Nephron progenitor cell (in vitro differentiated cells): ENCODE measurements at regions not wholly inside any gene's neighbourhood (a gene's known extent, or its start where the extent isn't known, plus 50 kb on each side); places are given as distances from the start of the nearest gene placed in this dataset.

ENCODE experiments used
- DNase-seq: peaks from one replicate; pipeline ENCODE4 v3.0.0; 2021
- H3K27ac Mint-ChIP-seq: 2 replicates; pipeline ENCODE4 v1.8.0; 2021; ENCODE audit warnings: mild to moderate bottlenecking, moderate library complexity, mixed read lengths
- H3K27me3 Mint-ChIP-seq: 2 replicates; pipeline ENCODE4 v1.8.0; 2021; ENCODE audit warnings: mild to moderate bottlenecking, low read depth, mixed read lengths; ENCODE audit not compliant: poor library complexity
- H3K36me3 Mint-ChIP-seq: 2 replicates; pipeline ENCODE4 v1.8.0; 2021; ENCODE audit warnings: low read depth, mixed read lengths
- H3K4me1 Mint-ChIP-seq: 2 replicates; pipeline ENCODE4 v1.8.0; 2021; ENCODE audit warnings: mixed read lengths
- H3K4me3 Mint-ChIP-seq: 2 replicates; pipeline ENCODE4 v1.8.0; 2021; ENCODE audit warnings: mild to moderate bottlenecking, moderate library complexity, mixed read lengths
- H3K9me3 Mint-ChIP-seq: 2 replicates; pipeline ENCODE4 v1.8.0; 2021; ENCODE audit warnings: mild to moderate bottlenecking, moderate library complexity, mixed read lengths
- CTCF ChIP-seq: fragments of 200-600 bp; sonication (generic); IDR thresholded peaks from 2 replicates; pipeline ENCODE4 v1.5.0; 2021; ENCODE audit warnings: antibody characterized with exemption

- peaks cover 2% of the 10 kb centered on the region for H3K27me3 Mint-ChIP-seq
- no peak for TF ChIP-seq CTCF
- H3K4me3 Mint-ChIP-seq = no peak overlapping the region
- H3K4me1 Mint-ChIP-seq = peaks cover 8% of the 10 kb centered on the region
- no peaks in the 10 kb centered on the region for H3K36me3 Mint-ChIP-seq
- H3K27ac Mint-ChIP-seq = no peak overlapping the region
- H3K9me3 Mint-ChIP-seq = no peaks in the 10 kb centered on the region
- no peak for DNase-seq
Measured at GRCh38 chr2:183260527-183260926, 136.3 kb downstream of the NUP35 start.

- H3K4me3 Mint-ChIP-seq = no peak overlapping the region
- peaks cover 2% of the 10 kb centered on the region for H3K27me3 Mint-ChIP-seq
- TF ChIP-seq CTCF = no peak
- H3K36me3 Mint-ChIP-seq = no peaks in the 10 kb centered on the region
- DNase-seq = no peak
- H3K4me1 Mint-ChIP-seq = no peaks in the 10 kb centered on the region
- peaks cover 18% of the 10 kb centered on the region for H3K9me3 Mint-ChIP-seq
- H3K27ac Mint-ChIP-seq = no peak overlapping the region
Measured at GRCh38 chr2:183264890-183265535, 140.8 kb downstream of the NUP35 start.

GRCh38 chr2:183267148-183267827 is 143.0 kb downstream of the NUP35 start:
- no peak overlapping the region for H3K4me3 Mint-ChIP-seq
- H3K27me3 Mint-ChIP-seq = no peaks in the 10 kb centered on the region
- no peaks in the 10 kb centered on the region for H3K36me3 Mint-ChIP-seq
- H3K9me3 Mint-ChIP-seq = peaks cover 18% of the 10 kb centered on the region
- TF ChIP-seq CTCF = no peak
- no peak for DNase-seq
- H3K27ac Mint-ChIP-seq = no peak overlapping the region
- no peaks in the 10 kb centered on the region for H3K4me1 Mint-ChIP-seq

GRCh38 chr2:183269956-183270355 is 145.7 kb downstream of the NUP35 start:
- TF ChIP-seq CTCF = no peak
- no peak for DNase-seq
- no peak overlapping the region for H3K27ac Mint-ChIP-seq

GRCh38 chr2:183283209-183283608 is 159.0 kb downstream of the NUP35 start:
- no peak overlapping the region for H3K27ac Mint-ChIP-seq
- no peaks in the 10 kb centered on the region for H3K36me3 Mint-ChIP-seq
- TF ChIP-seq CTCF = no peak

More at GRCh38 chr2:183269956-183270355, 145.7 kb downstream of the NUP35 start:
- no peak overlapping the region for H3K4me3 Mint-ChIP-seq
- H3K36me3 Mint-ChIP-seq = no peaks in the 10 kb centered on the region
- H3K27me3 Mint-ChIP-seq = no peaks in the 10 kb centered on the region
- peaks cover 18% of the 10 kb centered on the region for H3K9me3 Mint-ChIP-seq
- no peaks in the 10 kb centered on the region for H3K4me1 Mint-ChIP-seq

GRCh38 chr2:183284606-183285005 is 160.4 kb downstream of the NUP35 start:
- Mint-ChIP-seq H3K9me3 (no peaks in the 10 kb centered on the region), H3K27ac (no peak overlapping the region), H3K4me3 (no peak overlapping the region), H3K4me1 (no peaks in the 10 kb centered on the region), H3K27me3 (no peaks in the 10 kb centered on the region), H3K36me3 (no peaks in the 10 kb centered on the region)
- TF ChIP-seq CTCF = no peak
- no peak for DNase-seq

More at GRCh38 chr2:183283209-183283608, 159.0 kb downstream of the NUP35 start:
- DNase-seq = no peak
- Mint-ChIP-seq H3K27me3 (no peaks in the 10 kb centered on the region), H3K4me3 (no peak overlapping the region), H3K4me1 (no peaks in the 10 kb centered on the region), H3K9me3 (no peaks in the 10 kb centered on the region)
